ENCODE measurements at regions not wholly inside any gene's neighbourhood (a gene's known extent, or its start where the extent isn't known, plus 50 kb on each side); places are given as distances from the start of the nearest gene placed in this dataset.

- H3K56ac ChIP-seq (replicated peaks; ENCODE audit: insufficient read length, low read depth, low read length): no peak overlapping the region
- WGBS, 2 experiments (ENCODE audit: extremely low coverage in 1 of 2, insufficient coverage in 1 of 2, insufficient read length in 1 of 2, insufficient replicate concordance in 2 of 2, low coverage in 1 of 2, low lambda C conversion rate in 2 of 2, missing lambda C conversion rate in 1 of 2): 88% methylated on average over 4 of the region's 4 CpGs; no CpG with 5 or more reads in 1 of the 2 experiments
- H2BK20ac ChIP-seq (ENCODE audit: low read length): no peak overlapping the region
- no peaks in the 10 kb centered on the region for H4K20me1 ChIP-seq (replicated peaks in 1 of 2; ENCODE audit: control insufficient read depth in 1 of 2, insufficient read depth in 2 of 2, low read length in 2 of 2)
- no peak overlapping the region for H2AK5ac ChIP-seq (ENCODE audit: low read depth, low read length)
- no peak overlapping the region for H2BK12ac ChIP-seq (ENCODE audit: low read depth, low read length)
- H3K36me3 ChIP-seq (ENCODE audit: control insufficient read depth in 2 of 4, insufficient read depth in 4 of 4, low read length in 3 of 4): no peaks in the 10 kb centered on the region
- no peak overlapping the region for H3K18ac ChIP-seq (ENCODE audit: extremely low read depth, low read length)
- no peak overlapping the region for H3K23ac ChIP-seq (ENCODE audit: insufficient read length)
- ChIA-PET POLR2A (ENCODE audit: partially characterized antibody) (interaction anchor here (0.6 kb wide), 1 partner anchor 442 kb away, joined by 3 read pairs; no protein-coding TSS in a partner anchor), CTCF (ENCODE audit: partially characterized antibody) (interaction anchor here (1.4 kb wide), 1 partner anchor 8 kb away, joined by 4 read pairs; no protein-coding TSS in a partner anchor)
- no peak overlapping the region for H3K4me2 ChIP-seq (ENCODE audit: insufficient read depth in 1 of 2, low read depth in 2 of 2, low read length in 2 of 2)
- H4K5ac ChIP-seq (ENCODE audit: insufficient read length, low read depth, low read length): no peak overlapping the region
- no peak overlapping the region for H2AFZ ChIP-seq (ENCODE audit: low read length)
- no peak overlapping the region for H3K27ac ChIP-seq (ENCODE audit: low read depth, low read length)
- H3K79me2 ChIP-seq (ENCODE audit: control insufficient read depth in 1 of 2, insufficient read depth in 2 of 2, low read length in 2 of 2): no peaks in the 10 kb centered on the region
- no peak overlapping the region for H4K91ac ChIP-seq (replicated peaks; ENCODE audit: insufficient read length, low read length)
- DNase-seq (ENCODE audit: low read depth in 1 of 2, low spot score in 2 of 2): no peak
- no peak overlapping the region for H2BK120ac ChIP-seq (replicated peaks; ENCODE audit: low read depth, low read length)
- H2BK15ac ChIP-seq (ENCODE audit: low read length): no peak overlapping the region
- no peak overlapping the region for H2BK5ac ChIP-seq (ENCODE audit: low read depth, low read length)
- H3K4ac ChIP-seq (replicated peaks; ENCODE audit: insufficient read length, low read depth, low read length): no peak overlapping the region
- no peak overlapping the region for H3K9ac ChIP-seq (replicated peaks in 1 of 4; ENCODE audit: extremely low read depth in 1 of 4, low read depth in 3 of 4, low read length in 3 of 4)
- H3K27me3 ChIP-seq (replicated peaks in 1 of 4; ENCODE audit: control insufficient read depth in 3 of 4, extremely low read depth in 1 of 4, insufficient read depth in 3 of 4, low read length in 3 of 4): no peaks in the 10 kb centered on the region
- 0 out of 4 replicates have a peak, but pooled peaks cover 0 to 3% of the 10 kb centered on the region in 2 experiments for H3K9me3 ChIP-seq (ENCODE audit: insufficient read depth in 2 of 2, low read depth in 1 of 2, low read length in 1 of 2)
- H3K4me1 ChIP-seq (replicated peaks in 1 of 4; ENCODE audit: control insufficient read depth in 3 of 4, insufficient read depth in 4 of 4, low read length in 3 of 4): no peaks in the 10 kb centered on the region
- H3K4me3 ChIP-seq (ENCODE audit: extremely low read depth in 1 of 4, insufficient read depth in 2 of 4, low read depth in 3 of 4, low read length in 4 of 4): no peak overlapping the region
- no peak overlapping the region for H4K8ac ChIP-seq (ENCODE audit: extremely low read depth, insufficient read depth, low read length)
- no peak for FAIRE-seq
- H3K79me1 ChIP-seq (ENCODE audit: low read depth, low read length): no peaks in the 10 kb centered on the region
- H3K14ac ChIP-seq (ENCODE audit: insufficient read length): no peak overlapping the region
- H3K23me2 ChIP-seq (ENCODE audit: low read depth, low read length): no peaks in the 10 kb centered on the region
- TF ChIP-seq RFX5 (IDR thresholded peaks at IDR 0.05; ENCODE audit: borderline replicate concordance, low read depth, low read length) (no peak), MAFK (IDR thresholded peaks at IDR 0.05; ENCODE audit: low read depth, low read length) (peak; percentile 92)
Observed at GRCh38 chr14:59100205-59100604, 88.3 kb upstream of the DAAM1 start.
